ENCODE measurements at regions not wholly inside any gene's neighbourhood (a gene's known extent, or its start where the extent isn't known, plus 50 kb on each side); places are given as distances from the start of the nearest gene placed in this dataset.

DNA sequence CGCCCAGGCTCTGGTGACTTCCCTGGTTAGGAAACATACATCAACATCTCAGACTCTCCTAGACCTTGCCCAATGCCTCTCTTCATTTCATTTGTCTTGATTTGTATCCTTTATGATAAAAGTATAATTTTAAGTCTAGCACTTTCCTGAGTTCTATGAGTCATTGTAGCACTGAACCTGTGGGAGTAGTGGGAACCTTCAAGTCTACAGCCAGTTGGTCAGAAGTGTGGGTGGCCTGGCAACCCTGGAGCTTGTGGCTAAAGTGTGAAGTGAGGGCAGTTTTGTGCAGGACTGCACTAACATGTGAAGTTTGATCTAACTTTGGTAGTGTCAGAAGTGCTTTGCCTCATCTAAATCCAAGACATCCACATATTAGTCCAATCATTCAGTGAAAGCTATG is 259.3 kb upstream of the IGFBP7 start (continued):
- TF ChIP-seq ZNF592 (IDR thresholded peaks at IDR 0.05) = no peak

- no peak overlapping the region for H3K9ac ChIP-seq (ENCODE audit: control insufficient read depth, insufficient read depth, low read length)
- no peaks in the 10 kb centered on the region for H3K4me1 ChIP-seq (ENCODE audit: control insufficient read depth, insufficient read depth, low read length)
- no peaks in the 10 kb centered on the region for H3K36me3 ChIP-seq (ENCODE audit: control insufficient read depth in 2 of 2, insufficient read depth in 2 of 2, low read length in 1 of 2)
- ChIA-PET CTCF (interaction anchor here (0.6 kb wide), 1 partner anchor 76 kb away, joined by 3 read pairs; no protein-coding TSS in a partner anchor), SMC1A (ENCODE audit: uncharacterized antibody, unreplicated experiment) (no interaction called here), POLR2A (no interaction called here), RAD21 (ENCODE audit: unreplicated experiment) (no interaction called here)
- H4K20me1 ChIP-seq (ENCODE audit: control insufficient read depth, insufficient read depth) = no peaks in the 10 kb centered on the region
- H3K27me3 ChIP-seq (replicated peaks in 1 of 2; ENCODE audit: control insufficient read depth in 2 of 2, insufficient read depth in 2 of 2, low read length in 1 of 2) = no peaks in the 10 kb centered on the region
- H2AFZ ChIP-seq (ENCODE audit: control insufficient read depth, low read depth, low read length) = no peak overlapping the region
- no peak overlapping the region for H3K4me3 ChIP-seq
- intact Hi-C loops (cut with micrococcal nuclease; ENCODE audit: unreplicated experiment) = no loop called here
- ATAC-seq (no peak), FAIRE-seq (no peak), DNase-seq (ENCODE audit: low read depth, low spot score) (no peak)
- 0% methylated on average over 1 of the region's 1 CpG for WGBS (ENCODE audit: insufficient coverage, insufficient replicate concordance, low lambda C conversion rate, missing lambda C conversion rate)
- H3K79me2 ChIP-seq (ENCODE audit: control insufficient read depth, insufficient read depth, low read length) = no peaks in the 10 kb centered on the region
- no TSS peak for BruUV-seq (replicated peaks)
- no peak overlapping the region for H3K27ac ChIP-seq (ENCODE audit: control insufficient read depth, insufficient read depth)
- in situ Hi-C loops (cut with MboI) = no loop called here
- no peaks in the 10 kb centered on the region for H3K9me3 ChIP-seq (replicated peaks; ENCODE audit: control insufficient read depth, insufficient read depth, low read length)
- H3K4me2 ChIP-seq (ENCODE audit: control insufficient read depth, insufficient read depth) = no peak overlapping the region
- TF ChIP-seq ZNF384 (IDR thresholded peaks at IDR 0.05; ENCODE audit: borderline replicate concordance, low read depth, low read length) (no peak), GATAD2B (conservative IDR thresholded peaks at IDR 0.05; ENCODE audit: low read depth) (no peak), RFX5 (IDR thresholded peaks at IDR 0.05; ENCODE audit: low read depth, low read length) (no peak), CBX3 (IDR thresholded peaks at IDR 0.05; ENCODE audit: borderline replicate concordance, low read depth) (no peak), BCL11A (IDR thresholded peaks at IDR 0.05; ENCODE audit: low read depth, low read length) (no peak), TAF1 (IDR thresholded peaks at IDR 0.05; ENCODE audit: borderline replicate concordance, low read depth, low read length) (no peak), EED (IDR thresholded peaks at IDR 0.05; ENCODE audit: low read depth) (no peak), MYC (IDR thresholded peaks at IDR 0.05; ENCODE audit: insufficient read depth, insufficient read length, insufficient replicate concordance, low read length, severe bottlenecking) (no peak), JUND (IDR thresholded peaks at IDR 0.05; ENCODE audit: low read depth, low read length) (no peak), MLLT1 (IDR thresholded peaks at IDR 0.05) (no peak), CHD2 (IDR thresholded peaks at IDR 0.05; ENCODE audit: borderline replicate concordance, low read depth, low read length) (no peak), STAT3 (IDR thresholded peaks at IDR 0.05; ENCODE audit: low read depth, low read length) (no peak), POLR2AphosphoS5 (IDR thresholded peaks at IDR 0.05; ENCODE audit: low read length) (no peak)
- TF ChIP-seq, protein P1, sequence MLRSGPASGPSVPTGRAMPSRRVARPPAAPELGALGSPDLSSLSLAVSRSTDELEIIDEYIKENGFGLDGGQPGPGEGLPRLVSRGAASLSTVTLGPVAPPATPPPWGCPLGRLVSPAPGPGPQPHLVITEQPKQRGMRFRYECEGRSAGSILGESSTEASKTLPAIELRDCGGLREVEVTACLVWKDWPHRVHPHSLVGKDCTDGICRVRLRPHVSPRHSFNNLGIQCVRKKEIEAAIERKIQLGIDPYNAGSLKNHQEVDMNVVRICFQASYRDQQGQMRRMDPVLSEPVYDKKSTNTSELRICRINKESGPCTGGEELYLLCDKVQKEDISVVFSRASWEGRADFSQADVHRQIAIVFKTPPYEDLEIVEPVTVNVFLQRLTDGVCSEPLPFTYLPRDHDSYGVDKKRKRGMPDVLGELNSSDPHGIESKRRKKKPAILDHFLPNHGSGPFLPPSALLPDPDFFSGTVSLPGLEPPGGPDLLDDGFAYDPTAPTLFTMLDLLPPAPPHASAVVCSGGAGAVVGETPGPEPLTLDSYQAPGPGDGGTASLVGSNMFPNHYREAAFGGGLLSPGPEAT (IDR thresholded peaks at IDR 0.05; ENCODE audit: low read depth) = no peak
- TF ChIP-seq, protein P2, sequence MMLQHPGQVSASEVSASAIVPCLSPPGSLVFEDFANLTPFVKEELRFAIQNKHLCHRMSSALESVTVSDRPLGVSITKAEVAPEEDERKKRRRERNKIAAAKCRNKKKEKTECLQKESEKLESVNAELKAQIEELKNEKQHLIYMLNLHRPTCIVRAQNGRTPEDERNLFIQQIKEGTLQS (IDR thresholded peaks at IDR 0.05; ENCODE audit: borderline replicate concordance, extremely low read depth, low read depth, low read length) = no peak
These were observed 254.1 kb upstream of the IGFBP7 start for GRCh38 chr4:57364255-57364654.

Data from GM12878 (cell line).